Panc1 (cell line): ENCODE measurements at regions not wholly inside any gene's neighbourhood (a gene's known extent, or its start where the extent isn't known, plus 50 kb on each side); places are given as distances from the start of the nearest gene placed in this dataset.

Experiments
- ATAC-seq: fragments of 200-7000 bp; cut with Tn5 transposase; 2 replicates; pipeline ENCODE4 v1.9.1; 2020; ENCODE audit warnings: mild to moderate bottlenecking, moderate library complexity
- BruUV-seq: library from RNA; stranded (reverse); fragments of 400-500 nt; replicated peaks from 2 replicates; lab custom pipeline; 2021; lab: Mats Ljungman, UMichigan
- CTCF ChIA-PET: fragments of 300-600 bp; sonication (Branson Sonifier 250); formaldehyde crosslinking; loops from one replicate; lab custom pipeline; 2022; ENCODE audit warnings: antibody characterized with exemption; lab: Charles Lee
- POLR2A ChIA-PET: fragments of 300-600 bp; sonication (Branson Sonifier 250); formaldehyde crosslinking; loops from one replicate; lab custom pipeline; 2022; ENCODE audit warnings: antibody characterized with exemption; lab: Charles Lee
- DNase-seq: peaks from one replicate; pipeline ENCODE4 v3.0.0-alpha.2; 2010; ENCODE audit warnings: low read depth, low spot score
- H3K27ac ChIP-seq: 2 replicates; pipeline ENCODE4 v1.5.1; 2011; ENCODE audit warnings: mild to moderate bottlenecking, low read length, inconsistent platforms
- H3K27me3 ChIP-seq: fragments of 200-500 bp; sonication (Bioruptor generic); 2 replicates; pipeline ENCODE4 v1.6.0; 2014; ENCODE audit warnings: low read length, inconsistent platforms; ENCODE audit not compliant: control insufficient read depth, insufficient read depth
- H3K36me3 ChIP-seq: fragments of 200-500 bp; sonication (Bioruptor generic); 2 replicates; pipeline ENCODE4 v1.5.1; 2014; ENCODE audit warnings: inconsistent platforms, mild to moderate bottlenecking, low read length, moderate library complexity; ENCODE audit not compliant: control insufficient read depth, insufficient read depth
- H3K4me1 ChIP-seq: 2 replicates; pipeline ENCODE4 v1.5.1; 2011; ENCODE audit warnings: inconsistent platforms, mild to moderate bottlenecking, low read length, moderate library complexity; ENCODE audit not compliant: control insufficient read depth, insufficient read depth
- H3K4me3 ChIP-seq, 2 experiments: 2 replicates each; pipeline ENCODE4 v1.5.1; 2011 to 2012; ENCODE audit warnings: low read depth in 2 of 2, low read length in 2 of 2, mild to moderate bottlenecking in 2 of 2, inconsistent platforms in 1 of 2, moderate library complexity in 1 of 2
- H3K9me3 ChIP-seq: fragments of 200-500 bp; sonication (Bioruptor generic); 2 replicates; pipeline ENCODE4 v1.5.1; 2014; ENCODE audit warnings: low read depth, mild to moderate bottlenecking, inconsistent platforms, low read length, moderate library complexity; ENCODE audit not compliant: control insufficient read depth, insufficient read depth
- POLR2AphosphoS5 ChIP-seq: IDR thresholded peaks from 2 replicates; pipeline ENCODE4 v1.6.1; 2012; ENCODE audit warnings: mild to moderate bottlenecking, low read depth, low read length, moderate library complexity
- SIN3A ChIP-seq: IDR thresholded peaks from 2 replicates; pipeline ENCODE4 v1.6.1; 2012; ENCODE audit warnings: low read depth, mild to moderate bottlenecking, low read length, moderate library complexity, borderline replicate concordance; ENCODE audit not compliant: insufficient read depth
- TCF7L2 ChIP-seq: IDR thresholded peaks from 2 replicates; pipeline ENCODE4 v1.6.1; 2011; ENCODE audit warnings: mild to moderate bottlenecking, low read depth, low read length, inconsistent platforms
- in situ Hi-C: cut with HindIII; loops from 2 replicates; pipeline ENCODE4 v1.10.0; 2016; ENCODE audit warnings: low sequenced_read_pairs, low pct_unique_long_range_greater_than_20kb
- intact Hi-C: fragments of 100-400 bp; cut with micrococcal nuclease; formaldehyde crosslinking; loops from one replicate; pipeline ENCODE4 v1.10.0; 2022; ENCODE audit not compliant: unreplicated experiment
- TF ChIP-seq, protein P1 (sequence below): fragments of 450-650 bp; IDR thresholded peaks from 2 replicates; pipeline ENCODE4 v1.5.1; 2017; ENCODE audit warnings: mild to moderate bottlenecking
- TF ChIP-seq, protein P2 (sequence below), 2 experiments: IDR thresholded peaks; 2 replicates each; pipeline ENCODE4 v1.6.1; 2011 to 2012; ENCODE audit warnings: low read depth in 2 of 2, control low read depth in 1 of 2, low read length in 1 of 2, mild to moderate bottlenecking in 1 of 2, moderate library complexity in 1 of 2; ENCODE audit not compliant: insufficient read depth in 1 of 2

DNA sequence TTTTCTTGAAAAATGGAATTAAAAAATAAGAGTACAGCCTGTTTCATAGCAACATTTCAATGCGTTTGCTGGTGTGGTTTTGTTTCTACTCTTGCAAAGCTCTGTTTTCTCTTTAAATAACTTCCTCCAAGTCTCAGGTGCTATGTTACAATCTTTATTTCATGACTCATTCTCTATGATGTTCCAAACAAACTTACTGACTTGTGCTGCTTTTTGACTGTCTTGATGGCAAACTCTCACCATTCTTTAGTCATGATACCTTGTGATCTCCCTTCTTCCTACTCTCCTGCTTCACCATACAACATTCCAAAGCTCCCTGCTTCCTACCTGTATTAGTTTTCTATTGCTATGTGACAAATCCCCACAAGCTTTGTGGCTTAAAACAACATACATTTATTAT lies 166.1 kb downstream of the C11orf91 start:
- ChIA-PET POLR2A (no interaction called here), CTCF (no interaction called here)
- Histone ChIP-seq H3K27ac (no peak overlapping the region), H3K4me3 (no peak overlapping the region), H3K27me3 (no peaks in the 10 kb centered on the region), H3K36me3 (no peaks in the 10 kb centered on the region), H3K9me3 (no peaks in the 10 kb centered on the region; the same call in 1 of the 2 replicates), H3K4me1 (no peaks in the 10 kb centered on the region)
- in situ Hi-C loops (no loop called here), intact Hi-C loops (loop anchor here (10.0 kb wide), 1 partner anchor 170 kb away; no protein-coding TSS in a partner anchor)
- ATAC-seq (no peak), DNase-seq (no peak)
- no TSS peak for BruUV-seq
- TF ChIP-seq SIN3A (no peak), TCF7L2 (no peak), POLR2AphosphoS5 (no peak)
- TF ChIP-seq, protein P1, sequence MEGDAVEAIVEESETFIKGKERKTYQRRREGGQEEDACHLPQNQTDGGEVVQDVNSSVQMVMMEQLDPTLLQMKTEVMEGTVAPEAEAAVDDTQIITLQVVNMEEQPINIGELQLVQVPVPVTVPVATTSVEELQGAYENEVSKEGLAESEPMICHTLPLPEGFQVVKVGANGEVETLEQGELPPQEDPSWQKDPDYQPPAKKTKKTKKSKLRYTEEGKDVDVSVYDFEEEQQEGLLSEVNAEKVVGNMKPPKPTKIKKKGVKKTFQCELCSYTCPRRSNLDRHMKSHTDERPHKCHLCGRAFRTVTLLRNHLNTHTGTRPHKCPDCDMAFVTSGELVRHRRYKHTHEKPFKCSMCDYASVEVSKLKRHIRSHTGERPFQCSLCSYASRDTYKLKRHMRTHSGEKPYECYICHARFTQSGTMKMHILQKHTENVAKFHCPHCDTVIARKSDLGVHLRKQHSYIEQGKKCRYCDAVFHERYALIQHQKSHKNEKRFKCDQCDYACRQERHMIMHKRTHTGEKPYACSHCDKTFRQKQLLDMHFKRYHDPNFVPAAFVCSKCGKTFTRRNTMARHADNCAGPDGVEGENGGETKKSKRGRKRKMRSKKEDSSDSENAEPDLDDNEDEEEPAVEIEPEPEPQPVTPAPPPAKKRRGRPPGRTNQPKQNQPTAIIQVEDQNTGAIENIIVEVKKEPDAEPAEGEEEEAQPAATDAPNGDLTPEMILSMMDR = no peak
- TF ChIP-seq, protein P2, sequence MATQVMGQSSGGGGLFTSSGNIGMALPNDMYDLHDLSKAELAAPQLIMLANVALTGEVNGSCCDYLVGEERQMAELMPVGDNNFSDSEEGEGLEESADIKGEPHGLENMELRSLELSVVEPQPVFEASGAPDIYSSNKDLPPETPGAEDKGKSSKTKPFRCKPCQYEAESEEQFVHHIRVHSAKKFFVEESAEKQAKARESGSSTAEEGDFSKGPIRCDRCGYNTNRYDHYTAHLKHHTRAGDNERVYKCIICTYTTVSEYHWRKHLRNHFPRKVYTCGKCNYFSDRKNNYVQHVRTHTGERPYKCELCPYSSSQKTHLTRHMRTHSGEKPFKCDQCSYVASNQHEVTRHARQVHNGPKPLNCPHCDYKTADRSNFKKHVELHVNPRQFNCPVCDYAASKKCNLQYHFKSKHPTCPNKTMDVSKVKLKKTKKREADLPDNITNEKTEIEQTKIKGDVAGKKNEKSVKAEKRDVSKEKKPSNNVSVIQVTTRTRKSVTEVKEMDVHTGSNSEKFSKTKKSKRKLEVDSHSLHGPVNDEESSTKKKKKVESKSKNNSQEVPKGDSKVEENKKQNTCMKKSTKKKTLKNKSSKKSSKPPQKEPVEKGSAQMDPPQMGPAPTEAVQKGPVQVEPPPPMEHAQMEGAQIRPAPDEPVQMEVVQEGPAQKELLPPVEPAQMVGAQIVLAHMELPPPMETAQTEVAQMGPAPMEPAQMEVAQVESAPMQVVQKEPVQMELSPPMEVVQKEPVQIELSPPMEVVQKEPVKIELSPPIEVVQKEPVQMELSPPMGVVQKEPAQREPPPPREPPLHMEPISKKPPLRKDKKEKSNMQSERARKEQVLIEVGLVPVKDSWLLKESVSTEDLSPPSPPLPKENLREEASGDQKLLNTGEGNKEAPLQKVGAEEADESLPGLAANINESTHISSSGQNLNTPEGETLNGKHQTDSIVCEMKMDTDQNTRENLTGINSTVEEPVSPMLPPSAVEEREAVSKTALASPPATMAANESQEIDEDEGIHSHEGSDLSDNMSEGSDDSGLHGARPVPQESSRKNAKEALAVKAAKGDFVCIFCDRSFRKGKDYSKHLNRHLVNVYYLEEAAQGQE (IDR thresholded peaks at IDR 0.05; ENCODE audit: insufficient read depth in 1 of 2, low read depth in 2 of 2, low read length in 1 of 2) = no peak

DNA sequence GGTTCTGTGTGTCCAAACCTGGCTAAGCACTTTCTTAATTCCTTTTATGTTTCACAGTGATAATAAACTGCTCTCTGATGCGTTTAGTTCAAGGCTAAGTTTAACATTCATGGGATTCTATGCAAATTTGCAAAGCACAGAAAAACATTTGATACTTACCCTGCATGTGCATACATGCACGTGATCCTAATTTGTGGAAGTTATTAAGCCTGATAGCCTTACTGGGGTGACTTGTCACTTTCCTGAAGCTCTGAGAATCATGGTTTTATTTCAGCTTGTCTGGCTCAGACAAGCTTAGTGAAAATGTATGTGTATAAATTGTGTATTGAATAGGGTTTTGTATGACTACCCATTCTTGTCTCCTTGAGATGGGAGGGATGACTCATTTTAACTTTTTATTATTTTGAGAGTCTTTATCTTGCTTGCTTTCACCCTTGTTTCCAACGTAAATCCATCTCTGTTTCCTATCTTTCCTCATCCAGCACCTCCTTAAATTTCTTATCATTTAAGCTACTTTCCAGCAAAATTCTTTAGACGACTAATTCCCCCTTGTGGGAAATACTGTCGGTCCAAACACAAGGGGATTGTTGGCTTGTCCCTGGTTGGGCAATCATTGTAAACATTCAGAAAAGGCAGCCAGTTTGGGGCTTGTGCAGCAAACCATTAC lies 167.1 kb downstream of the C11orf91 start:
- ATAC-seq (no peak), DNase-seq (no peak)
- no peak for TF ChIP-seq POLR2AphosphoS5
- TF ChIP-seq TCF7L2 = no peak
- no peak for TF ChIP-seq SIN3A
- TF ChIP-seq, protein P2 (IDR thresholded peaks at IDR 0.05; ENCODE audit: insufficient read depth in 1 of 2, low read depth in 2 of 2, low read length in 1 of 2) = no peak
- TF ChIP-seq, protein P1 = no peak
- no peaks in the 10 kb centered on the region for H3K36me3 ChIP-seq
- POLR2A ChIA-PET = no interaction called here
- no peak overlapping the region for H3K27ac ChIP-seq
- no peaks in the 10 kb centered on the region; the same call in 1 of the 2 replicates for H3K9me3 ChIP-seq
- H3K4me3 ChIP-seq = no peak overlapping the region
- in situ Hi-C loops (no loop called here), intact Hi-C loops (loop anchor here (10.0 kb wide), 1 partner anchor 169 kb away; no protein-coding TSS in a partner anchor)
- H3K4me1 ChIP-seq = no peaks in the 10 kb centered on the region
- BruUV-seq = no TSS peak
- CTCF ChIA-PET = no interaction called here
- H3K27me3 ChIP-seq = no peaks in the 10 kb centered on the region
